Tibial nerve (tissue), 4 donors: ENCODE measurements at regions not wholly inside any gene's neighbourhood (a gene's known extent, or its start where the extent isn't known, plus 50 kb on each side); places are given as distances from the start of the nearest gene placed in this dataset.

Experiments used
- EP300 ChIP-seq, 2 donors: sonication (generic); formaldehyde crosslinking; IDR thresholded peaks; one replicate each; pipeline ENCODE4 v1.6.1; 2017; ENCODE audit warnings: antibody characterized with exemption in 2 of 2, mild to moderate bottlenecking in 1 of 2
- POLR2A ChIP-seq, 2 donors: fragments of 450-650 bp; IDR thresholded peaks; one replicate each; pipeline ENCODE4 v1.6.1; 2017; ENCODE audit warnings: antibody characterized with exemption in 2 of 2, mild to moderate bottlenecking in 2 of 2, moderate library complexity in 2 of 2
- TF ChIP-seq, protein P1 (sequence below), 5 experiments: fragments of 200-600 bp in 3 of 5; fragments of 450-650 bp in 2 of 5; sonication (generic) in 3 of 5; IDR thresholded peaks; one replicate each; pipeline ENCODE4 v1.5.1; 2016 to 2019; ENCODE audit warnings: antibody characterized with exemption in 5 of 5, mild to moderate bottlenecking in 3 of 5, moderate library complexity in 2 of 5

DNA sequence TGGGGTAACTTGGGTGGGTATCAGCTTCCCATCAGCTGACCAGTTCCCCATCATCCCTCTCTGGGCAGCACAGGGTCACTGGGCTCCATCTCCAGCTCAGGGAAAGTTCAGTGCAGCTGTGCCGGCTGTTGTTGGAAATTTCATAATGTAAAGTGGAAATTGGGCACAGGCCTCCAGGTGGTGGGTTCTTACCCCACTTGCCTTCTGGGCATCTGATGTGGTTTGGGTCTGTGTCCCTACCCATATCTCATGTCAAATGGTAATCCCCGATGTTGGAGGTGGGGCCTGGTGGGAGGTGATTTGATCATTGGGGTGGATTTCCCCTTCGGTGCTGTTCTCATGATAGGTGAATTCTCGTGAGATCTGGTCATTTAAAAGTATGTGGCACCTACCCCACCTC, 59.7 kb upstream of the PSEN2 start:
- TF ChIP-seq, protein P1, sequence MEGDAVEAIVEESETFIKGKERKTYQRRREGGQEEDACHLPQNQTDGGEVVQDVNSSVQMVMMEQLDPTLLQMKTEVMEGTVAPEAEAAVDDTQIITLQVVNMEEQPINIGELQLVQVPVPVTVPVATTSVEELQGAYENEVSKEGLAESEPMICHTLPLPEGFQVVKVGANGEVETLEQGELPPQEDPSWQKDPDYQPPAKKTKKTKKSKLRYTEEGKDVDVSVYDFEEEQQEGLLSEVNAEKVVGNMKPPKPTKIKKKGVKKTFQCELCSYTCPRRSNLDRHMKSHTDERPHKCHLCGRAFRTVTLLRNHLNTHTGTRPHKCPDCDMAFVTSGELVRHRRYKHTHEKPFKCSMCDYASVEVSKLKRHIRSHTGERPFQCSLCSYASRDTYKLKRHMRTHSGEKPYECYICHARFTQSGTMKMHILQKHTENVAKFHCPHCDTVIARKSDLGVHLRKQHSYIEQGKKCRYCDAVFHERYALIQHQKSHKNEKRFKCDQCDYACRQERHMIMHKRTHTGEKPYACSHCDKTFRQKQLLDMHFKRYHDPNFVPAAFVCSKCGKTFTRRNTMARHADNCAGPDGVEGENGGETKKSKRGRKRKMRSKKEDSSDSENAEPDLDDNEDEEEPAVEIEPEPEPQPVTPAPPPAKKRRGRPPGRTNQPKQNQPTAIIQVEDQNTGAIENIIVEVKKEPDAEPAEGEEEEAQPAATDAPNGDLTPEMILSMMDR (IDR thresholded peaks at IDR 0.05): no peak
- no peak for TF ChIP-seq POLR2A (IDR thresholded peaks at IDR 0.05)
- TF ChIP-seq EP300 (IDR thresholded peaks at IDR 0.05): no peak
